NCI-H2196 treated with DMSO at 0.1 percent for 48 hours (cell line): ENCODE measurements at regions not wholly inside any gene's neighbourhood (a gene's known extent, or its start where the extent isn't known, plus 50 kb on each side); places are given as distances from the start of the nearest gene placed in this dataset.

ENCODE experiments used
- DNase-seq: peaks from one replicate; lab custom pipeline; 2025; ENCODE audit not compliant: unreplicated experiment; lab: John Stamatoyannopoulos, UW

DNA sequence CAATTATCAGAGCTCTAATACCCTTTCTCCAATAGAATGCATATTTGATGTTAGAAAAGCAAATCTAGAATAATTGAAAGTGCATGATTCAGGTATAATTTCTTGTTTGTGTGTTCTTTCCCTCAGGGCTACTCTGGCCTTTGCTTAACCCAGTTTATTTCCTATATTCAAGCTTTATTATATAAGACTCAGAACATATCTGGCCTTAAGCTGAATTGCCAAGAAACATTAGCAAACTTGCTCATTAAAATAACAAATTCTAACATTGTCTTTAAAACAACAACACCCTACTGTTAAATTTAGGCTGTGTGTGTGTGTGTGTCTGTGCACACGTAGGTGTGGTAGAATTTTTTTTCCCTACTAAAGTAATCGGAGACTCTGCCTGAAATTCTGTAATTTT is 426.5 kb downstream of the UTRN start:
- no peak for DNase-seq

DNA sequence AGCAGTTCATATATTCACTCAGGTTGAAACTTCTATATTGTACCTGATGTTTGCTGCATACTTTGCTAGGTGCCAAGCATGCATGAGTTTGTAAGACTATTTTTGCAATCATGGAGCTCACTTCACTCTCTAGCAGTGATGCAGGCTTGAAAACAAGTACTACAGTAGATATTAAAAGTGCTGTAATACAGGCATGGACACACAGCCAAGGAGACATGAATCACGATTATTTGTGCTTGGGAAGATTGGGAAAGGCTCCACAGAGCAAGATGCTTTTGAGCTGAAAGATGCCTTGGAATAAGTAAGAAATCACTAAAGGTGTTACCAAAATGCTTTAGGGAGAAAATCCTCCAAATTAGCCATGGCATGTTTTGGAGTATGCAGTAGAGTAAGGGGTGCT is 427.4 kb downstream of the UTRN start:
- no peak for DNase-seq

GRCh38 chr6:144714021-144714712 is 429.0 kb downstream of the UTRN start:
- DNase-seq = no peak

DNA sequence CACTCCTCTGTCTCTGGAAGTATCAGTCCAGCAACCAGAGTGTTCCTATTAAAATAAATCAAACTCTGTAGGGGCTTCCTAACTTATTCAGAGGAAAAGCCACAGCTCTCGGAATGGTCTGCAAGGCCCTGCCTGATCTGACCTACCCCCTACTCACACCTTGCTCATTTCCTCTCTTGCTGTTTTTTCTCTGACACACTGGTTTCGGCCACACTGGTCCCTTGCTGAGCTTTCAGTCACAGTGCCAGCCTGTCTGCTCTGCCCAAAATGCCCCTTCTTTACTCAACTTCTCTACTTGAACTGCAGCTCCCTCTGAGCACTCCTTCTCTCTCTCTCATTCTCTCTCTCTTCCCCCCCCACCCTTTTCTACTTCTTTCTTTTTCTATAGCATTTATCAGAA is 430.2 kb downstream of the UTRN start:
- DNase-seq = no peak

- DNase-seq = no peak
These were observed 433.3 kb downstream of the UTRN start for GRCh38 chr6:144718431-144718830.

- no peak for DNase-seq
These were observed 436.1 kb downstream of the UTRN start for GRCh38 chr6:144721232-144721631.

- DNase-seq = no peak
These were observed 437.1 kb downstream of the UTRN start for GRCh38 chr6:144722154-144722737.

DNA sequence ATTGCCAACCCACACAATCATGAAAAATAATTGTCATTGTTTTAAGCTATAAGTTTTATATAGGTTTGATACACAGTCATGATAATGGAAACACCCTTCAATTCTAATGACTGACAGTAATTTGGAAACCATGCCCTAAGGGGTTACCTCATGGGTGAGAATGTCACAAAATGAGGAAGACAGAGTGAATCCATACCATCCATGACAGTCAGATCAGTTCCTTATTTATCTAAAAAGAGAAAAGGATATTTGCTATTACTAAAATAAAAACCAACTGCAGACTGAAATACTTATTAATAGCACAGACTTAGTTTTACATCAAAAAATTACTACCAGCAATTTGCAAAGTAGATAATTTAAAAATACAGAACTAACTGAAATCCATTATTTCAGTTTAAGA is 437.8 kb downstream of the UTRN start:
- DNase-seq = no peak

DNA sequence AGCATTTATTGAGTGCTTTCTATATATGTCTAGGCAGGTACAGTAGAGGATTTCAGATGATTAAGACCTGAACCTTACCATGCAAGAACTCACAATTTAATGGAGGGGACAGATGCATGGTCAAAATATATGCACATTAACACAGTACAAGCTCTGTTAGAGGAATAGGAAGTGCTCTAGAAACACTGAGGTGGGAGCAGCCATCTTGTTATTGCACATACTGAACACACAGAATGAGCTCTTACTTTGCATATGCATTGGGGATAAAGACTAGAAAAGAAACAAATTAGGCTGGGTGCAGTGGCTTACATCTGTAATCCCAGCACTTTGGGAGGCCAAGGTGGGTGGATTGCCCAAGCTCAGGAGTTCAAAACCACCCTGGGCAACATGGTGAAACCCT is 438.3 kb downstream of the UTRN start:
- DNase-seq = no peak

GRCh38 chr6:144724818-144725217 is 439.7 kb downstream of the UTRN start:
- no peak for DNase-seq

DNA sequence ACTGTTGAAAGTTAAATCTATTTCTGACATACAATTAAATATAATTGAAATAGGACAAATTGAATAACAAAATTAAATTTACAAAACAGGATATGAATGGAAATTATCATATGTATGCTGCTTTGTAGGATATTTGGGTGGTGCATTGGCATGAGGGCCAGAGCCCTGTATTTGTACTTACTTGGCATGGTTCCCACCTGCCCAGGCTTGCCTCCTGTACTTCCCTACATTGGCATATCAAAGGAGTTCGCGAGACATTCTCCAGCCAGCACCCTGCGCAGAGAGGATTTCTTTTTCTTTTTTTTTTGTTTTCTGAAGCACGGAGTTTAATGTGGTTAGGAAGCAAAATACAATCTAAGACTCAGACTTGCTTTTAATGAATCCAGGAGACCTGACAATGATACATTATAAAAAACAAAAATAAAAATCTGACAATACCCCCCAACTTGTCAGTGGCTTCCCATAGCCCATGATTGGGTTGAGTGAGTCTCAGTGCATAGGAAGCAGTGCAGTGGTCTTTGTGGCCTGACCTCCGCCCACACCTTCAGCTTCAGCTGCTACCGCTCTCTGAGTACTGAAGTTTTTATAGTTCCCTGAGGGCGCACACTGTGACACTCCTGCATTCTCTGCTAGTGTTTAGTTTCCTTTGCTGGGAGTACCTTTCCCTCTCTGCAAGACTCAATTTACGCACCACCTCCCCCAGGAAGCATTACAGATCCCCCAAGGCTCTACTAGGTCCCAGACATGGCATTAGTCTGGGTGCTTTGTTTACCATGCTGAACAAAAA is 440.8 kb downstream of the UTRN start:
- DNase-seq = no peak

DNA sequence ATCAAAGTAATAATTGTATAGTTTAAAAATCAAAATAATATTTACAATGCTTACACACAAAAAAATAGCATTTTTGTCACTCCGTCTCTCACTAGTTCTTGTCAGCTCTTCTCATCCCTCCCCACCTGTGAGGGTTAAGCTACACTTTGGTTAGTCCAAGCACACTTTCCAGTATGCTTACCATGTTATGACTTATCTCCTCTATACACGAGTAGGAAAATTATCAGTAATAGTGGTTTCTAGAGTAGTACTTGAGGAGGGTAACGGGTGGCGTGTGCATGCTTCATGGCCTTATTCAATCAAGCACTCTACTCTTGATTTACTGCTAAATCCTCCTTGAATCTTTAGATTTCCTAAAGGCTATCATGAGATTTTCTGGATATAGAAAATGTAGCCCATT is 443.7 kb downstream of the UTRN start:
- DNase-seq = no peak

- DNase-seq = no peak
These were observed 444.4 kb downstream of the UTRN start for GRCh38 chr6:144729502-144729901.

DNA sequence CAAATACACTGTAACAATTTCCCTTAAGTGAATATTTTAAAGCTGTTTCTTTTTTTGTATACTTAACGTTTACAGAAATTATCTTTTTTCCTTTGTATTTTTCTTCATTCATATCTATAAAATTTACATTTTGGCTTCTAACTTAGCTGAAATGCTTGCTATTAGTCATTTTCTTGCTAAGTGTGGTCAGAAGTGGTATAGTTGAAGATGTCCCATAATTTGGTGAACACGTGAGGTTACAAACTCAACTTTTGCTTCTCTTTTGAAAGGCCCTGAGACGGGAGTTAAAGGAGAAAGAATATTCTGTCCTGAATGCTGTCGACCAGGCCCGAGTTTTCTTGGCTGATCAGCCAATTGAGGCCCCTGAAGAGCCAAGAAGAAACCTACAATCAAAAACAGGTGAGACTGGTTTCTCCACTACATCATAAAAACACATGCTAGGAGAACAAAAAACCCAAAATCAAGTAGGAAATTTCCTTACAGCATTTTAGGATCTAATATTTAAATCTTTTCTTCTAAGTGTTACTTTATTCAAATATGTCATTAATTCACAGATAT is 445.0 kb downstream of the UTRN start:
- no peak for DNase-seq

DNA sequence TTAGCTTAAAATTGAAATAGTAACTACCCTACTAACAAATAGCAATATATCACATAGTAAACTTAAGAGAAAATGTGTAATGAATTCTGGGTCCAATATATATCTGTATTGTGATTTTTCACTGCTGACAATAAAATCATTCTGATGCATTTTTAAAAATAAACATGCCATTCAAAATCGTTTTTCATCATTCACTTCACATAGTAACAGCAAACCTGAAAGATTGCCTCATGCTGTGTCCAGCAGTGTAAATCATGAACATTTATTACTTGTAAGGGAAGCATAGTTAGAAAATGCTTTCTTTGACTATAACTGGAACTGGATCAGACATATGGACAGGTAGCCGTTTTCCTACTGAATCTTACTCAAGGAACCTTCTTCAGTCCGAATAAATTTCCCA is 446.1 kb downstream of the UTRN start:
- no peak for DNase-seq

DNA sequence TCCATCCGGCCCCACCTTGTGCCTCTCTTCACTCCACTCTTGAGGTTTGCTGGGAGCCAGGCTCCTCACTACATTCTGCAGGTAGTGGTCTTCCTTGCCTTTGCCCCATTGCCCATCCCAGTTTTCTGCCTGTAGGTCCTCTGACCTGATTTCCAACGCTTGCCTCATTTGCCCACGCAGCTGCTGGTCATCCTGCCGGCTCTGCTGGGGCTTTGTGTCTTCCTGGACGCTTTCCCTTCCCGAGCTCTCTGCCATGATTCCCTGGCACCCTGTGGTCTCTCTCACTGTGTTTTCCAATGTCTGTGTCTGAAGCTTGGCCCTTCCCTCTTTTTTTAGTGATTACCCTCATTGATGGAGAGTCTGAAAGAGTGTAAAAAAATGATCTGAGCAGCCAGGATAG is 451.6 kb downstream of the UTRN start:
- DNase-seq = no peak

- no peak for DNase-seq
These were observed 452.9 kb downstream of the UTRN start for GRCh38 chr6:144737998-144738397.

DNA sequence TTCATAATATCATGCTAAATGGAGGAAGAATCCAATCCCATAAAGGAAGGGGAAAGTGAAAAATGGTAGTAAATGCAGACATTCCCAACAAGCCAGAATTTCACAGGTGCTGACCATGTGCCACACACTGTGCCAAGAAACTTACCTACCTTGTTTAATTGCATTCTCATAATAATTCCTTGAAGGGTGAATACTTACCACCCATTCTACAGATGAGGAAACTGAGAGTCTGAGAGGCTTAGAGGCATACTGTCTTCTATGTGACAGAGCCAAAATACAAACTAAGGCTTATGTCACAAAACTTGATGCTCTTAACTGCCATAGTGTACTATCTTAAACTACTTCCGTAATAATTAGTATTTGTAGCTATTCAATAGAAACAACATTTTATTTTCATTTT is 454.7 kb downstream of the UTRN start:
- no peak for DNase-seq

DNA sequence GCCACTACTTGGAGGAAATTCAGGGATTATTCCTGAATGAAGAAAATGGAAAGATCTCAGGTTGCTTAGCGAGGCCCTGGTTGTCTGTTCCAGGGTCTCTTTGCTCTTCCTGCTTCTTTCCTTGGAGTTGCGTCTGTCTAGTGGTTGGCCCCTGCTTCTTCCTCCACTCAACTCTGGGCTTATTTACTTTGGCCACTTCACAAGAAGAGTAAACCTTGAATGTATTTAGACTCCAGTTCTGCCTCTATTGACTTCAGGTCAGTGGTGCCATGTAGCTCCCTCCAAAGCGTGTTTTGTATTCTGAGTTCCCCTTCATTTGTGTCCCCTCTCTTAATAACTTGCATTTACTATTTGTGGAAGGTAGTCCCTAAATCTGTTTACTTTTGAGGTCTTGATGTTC is 456.5 kb downstream of the UTRN start:
- DNase-seq = no peak

GRCh38 chr6:144742779-144743178 is 457.6 kb downstream of the UTRN start:
- DNase-seq = no peak

GRCh38 chr6:144744720-144745119 is 459.6 kb downstream of the UTRN start:
- no peak for DNase-seq

GRCh38 chr6:144745439-144745838 is 460.3 kb downstream of the UTRN start:
- no peak for DNase-seq
